ENCODE measurements at regions not wholly inside any gene's neighbourhood (a gene's known extent, or its start where the extent isn't known, plus 50 kb on each side); places are given as distances from the start of the nearest gene placed in this dataset.

- DNase-seq (ENCODE audit: low spot score), result no peak
Observed at GRCh38 chr7:46165276-46165675, 244.2 kb upstream of the IGFBP3 start.

DNA sequence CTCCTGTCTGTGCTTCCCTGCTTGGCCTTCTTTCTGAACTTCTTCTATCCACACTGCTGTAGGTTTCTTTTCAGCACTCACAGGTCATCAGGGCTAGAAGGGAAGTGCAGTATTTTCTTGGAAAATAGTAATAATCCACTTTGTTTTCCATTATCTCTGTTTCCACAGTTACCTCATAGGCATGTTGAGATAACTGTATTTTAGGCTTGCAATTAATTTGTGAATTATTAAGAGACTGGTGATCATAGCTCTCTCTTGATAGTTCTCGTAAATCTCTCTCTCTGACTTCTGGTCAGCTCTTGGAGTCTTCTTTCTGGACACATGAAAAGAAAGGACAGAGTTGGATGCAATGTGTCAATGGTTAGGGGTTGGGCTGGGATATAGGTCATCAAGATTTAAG is 243.6 kb upstream of the IGFBP3 start:
- no peak for DNase-seq (ENCODE audit: low spot score)

- no peak for DNase-seq (ENCODE audit: low spot score)
Observed at GRCh38 chr7:46163246-46163645, 242.2 kb upstream of the IGFBP3 start.

DNA sequence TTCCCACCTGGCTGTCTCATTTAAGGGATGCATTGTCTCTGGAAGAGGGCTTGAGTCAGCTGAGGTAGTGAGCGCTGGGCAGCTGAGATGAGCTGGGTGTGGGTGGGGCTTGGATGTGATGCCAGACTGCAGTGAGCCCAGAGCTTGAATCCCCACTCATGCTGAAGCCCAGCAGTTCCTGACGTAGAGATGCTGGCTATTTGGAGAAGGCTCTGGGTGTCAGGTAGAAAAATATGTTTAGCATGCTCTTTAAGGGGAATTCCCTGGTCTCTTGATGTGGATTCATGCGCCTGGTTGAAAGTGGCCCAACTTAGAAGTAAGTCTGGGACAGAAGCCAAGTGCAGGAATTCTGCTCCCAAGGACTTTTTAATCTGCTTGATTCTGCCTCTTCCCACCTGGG is 241.5 kb upstream of the IGFBP3 start:
- DNase-seq (ENCODE audit: low spot score), result no peak

DNA sequence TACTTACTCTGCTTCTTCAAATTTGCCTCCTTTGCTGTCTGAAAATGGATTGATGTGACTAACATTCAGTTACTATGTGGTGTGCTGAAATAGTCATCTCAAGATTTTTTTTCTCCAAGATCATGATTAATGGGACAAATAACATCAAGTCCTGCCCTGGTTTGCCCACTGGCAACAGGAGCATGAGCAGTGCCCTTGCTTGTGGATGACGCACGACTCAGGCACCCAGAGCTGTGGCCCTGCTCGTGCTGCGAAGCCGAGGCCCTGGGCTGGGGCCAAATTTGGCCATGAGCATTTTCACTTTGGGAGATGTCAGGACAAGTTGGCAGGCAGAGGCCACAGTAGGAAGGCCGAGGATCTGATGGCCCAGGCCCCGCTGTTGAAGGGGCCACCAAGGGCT is 239.8 kb upstream of the IGFBP3 start:
- no peak for DNase-seq (ENCODE audit: low spot score)

DNA sequence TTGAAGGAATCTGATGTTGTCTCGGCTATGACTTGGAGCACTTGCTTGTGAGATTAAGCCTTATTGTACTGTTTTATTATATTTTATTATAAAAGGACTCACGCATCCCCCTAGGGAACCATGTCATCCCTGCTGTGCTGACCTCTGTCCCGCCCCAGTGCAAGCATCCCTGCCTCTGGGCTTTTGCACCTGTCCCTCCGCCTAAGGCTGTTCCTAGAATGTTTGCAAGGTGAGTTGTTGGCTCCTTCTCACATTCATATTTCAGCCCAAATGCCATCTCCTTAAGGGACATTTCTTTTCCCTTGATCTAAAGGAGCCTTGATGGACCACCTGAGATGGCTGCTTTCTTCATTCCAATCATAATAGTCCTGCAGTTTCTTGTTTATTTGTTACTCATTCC is 236.9 kb upstream of the IGFBP3 start:
- DNase-seq (ENCODE audit: low spot score), result no peak

DNA sequence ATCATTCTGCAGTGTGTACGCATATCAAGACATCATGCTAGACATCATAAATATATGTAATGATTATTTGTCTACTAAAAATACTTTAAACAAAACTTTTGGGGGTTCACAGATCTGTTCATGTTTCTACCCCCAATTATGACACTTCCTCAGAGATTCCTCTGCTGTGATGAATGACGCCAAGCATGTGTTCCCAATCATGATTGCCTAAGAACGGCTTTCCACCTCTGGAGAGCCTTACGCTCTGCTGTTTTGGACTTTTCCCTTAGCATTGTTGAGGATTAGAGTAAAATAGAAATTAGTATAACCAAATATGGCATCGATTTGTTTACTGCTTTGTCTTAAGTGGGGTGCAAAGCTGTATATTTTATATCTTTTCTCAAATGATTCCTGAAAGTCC is 236.3 kb upstream of the IGFBP3 start:
- no peak for DNase-seq (ENCODE audit: low spot score)

DNA sequence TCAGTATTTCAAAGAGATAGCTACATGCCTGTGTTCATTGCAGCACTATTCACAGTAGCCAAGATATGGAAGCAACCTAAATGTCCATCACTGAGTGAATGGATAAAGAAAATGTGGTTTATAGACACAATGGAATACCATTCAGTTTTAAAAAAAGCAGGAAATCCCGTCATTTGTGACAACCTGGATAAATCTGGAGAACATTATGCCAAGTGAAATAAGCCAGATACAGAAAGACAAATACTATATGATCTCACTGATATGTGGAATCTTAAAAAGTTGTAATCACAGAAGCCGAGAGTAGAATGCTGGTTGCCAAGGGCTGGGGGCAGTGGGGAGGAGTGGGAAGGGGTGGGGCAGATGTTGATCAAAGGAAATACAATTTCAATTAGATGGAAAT is 235.8 kb upstream of the IGFBP3 start:
- DNase-seq (ENCODE audit: low spot score), result no peak

- no peak for DNase-seq (ENCODE audit: low spot score)
Observed at GRCh38 chr7:46156086-46156485, 235.0 kb upstream of the IGFBP3 start.

DNA sequence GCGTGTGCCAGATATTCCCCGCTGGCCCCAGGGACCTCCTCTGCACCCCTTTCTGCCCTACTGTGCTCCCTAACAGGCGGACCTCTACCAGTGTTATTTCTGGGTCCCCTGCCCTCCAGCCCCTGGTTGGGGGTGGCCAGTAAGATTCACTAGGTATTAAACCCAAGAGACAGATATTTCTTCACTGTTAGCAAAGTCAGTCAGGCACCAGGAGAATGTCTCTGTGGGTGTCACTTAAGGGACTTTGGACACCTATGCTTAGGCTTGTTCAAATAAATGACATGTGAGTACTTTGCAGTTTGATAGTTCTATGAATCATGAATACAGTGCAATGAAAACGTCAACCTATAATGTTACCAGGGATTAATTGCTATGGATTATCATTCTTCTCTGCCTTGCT is 234.3 kb upstream of the IGFBP3 start:
- DNase-seq (ENCODE audit: low spot score), result no peak

DNA sequence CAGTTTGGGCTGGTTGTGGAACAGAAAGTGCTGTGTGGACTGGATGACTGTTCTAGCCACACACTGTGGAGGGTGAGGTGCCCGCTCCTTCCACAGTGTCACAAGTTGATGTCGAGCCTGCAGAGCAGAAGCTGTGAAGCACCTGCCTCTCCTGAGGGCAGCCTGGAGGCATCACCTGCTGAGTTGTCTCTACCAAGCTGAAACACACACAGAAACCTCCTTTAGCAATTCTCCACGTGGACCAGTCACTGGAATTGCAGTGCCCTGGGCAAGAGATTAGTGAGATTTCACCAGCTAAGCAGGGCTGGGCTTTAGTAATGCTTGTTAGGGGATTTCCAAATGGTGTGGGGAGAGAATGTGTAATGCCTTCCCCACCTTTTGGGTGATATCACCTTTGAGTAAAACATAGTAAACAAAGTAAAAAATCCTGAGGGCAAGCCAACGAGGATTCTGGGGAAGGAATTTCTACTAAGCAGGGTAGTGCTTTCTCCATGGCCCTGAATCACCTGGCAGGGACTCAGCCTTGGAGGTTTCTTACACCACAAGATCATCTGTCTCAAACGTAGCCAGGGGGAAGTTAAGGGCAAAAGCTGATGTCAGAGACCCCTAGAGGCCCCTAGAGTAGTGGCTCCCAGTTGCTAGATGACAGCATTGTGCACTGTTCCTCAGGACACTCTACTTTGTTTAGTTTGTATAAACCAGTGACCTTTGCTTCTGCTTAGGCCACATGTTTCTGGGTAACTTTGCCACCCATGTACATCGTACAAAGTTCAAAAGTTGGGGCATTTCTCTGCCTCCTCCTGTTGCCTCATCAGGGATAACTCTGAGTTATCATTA is 233.1 kb upstream of the IGFBP3 start:
- no peak for DNase-seq (ENCODE audit: low spot score)

GRCh38 chr7:46153583-46153950 is 232.5 kb upstream of the IGFBP3 start:
- no peak for DNase-seq (ENCODE audit: low spot score)

GRCh38 chr7:46152696-46153095 is 231.6 kb upstream of the IGFBP3 start:
- DNase-seq (ENCODE audit: low spot score), result no peak

DNA sequence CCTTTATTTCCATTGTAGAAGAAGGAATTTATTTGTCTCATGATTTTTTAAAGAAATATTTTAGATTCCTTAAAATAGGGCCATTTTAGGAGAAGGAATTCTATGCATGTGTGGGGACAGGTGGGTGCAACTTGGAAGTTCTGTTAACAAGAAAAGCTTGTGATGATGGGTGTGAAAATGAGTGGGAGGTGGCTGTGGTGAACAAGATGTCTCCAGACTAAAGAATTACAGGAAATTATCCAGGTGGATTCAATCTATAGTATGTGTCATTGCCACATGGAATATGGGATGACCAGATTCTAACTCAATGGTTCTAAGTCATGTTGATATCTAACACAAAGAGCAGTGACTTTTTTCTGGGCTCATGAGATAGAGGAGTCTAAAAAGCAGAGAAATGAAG is 229.6 kb upstream of the IGFBP3 start:
- no peak for DNase-seq (ENCODE audit: low spot score)

- DNase-seq (ENCODE audit: low spot score), result no peak
Observed at GRCh38 chr7:46150202-46150601, 229.1 kb upstream of the IGFBP3 start.

GRCh38 chr7:46147871-46148270 is 226.8 kb upstream of the IGFBP3 start:
- no peak for DNase-seq (ENCODE audit: low spot score)

GRCh38 chr7:46146454-46147255 is 225.6 kb upstream of the IGFBP3 start:
- no peak for DNase-seq (ENCODE audit: low spot score)

- peak; percentile 72 for DNase-seq (ENCODE audit: low spot score)
Observed at GRCh38 chr7:46145412-46145811, 224.3 kb upstream of the IGFBP3 start.

DNA sequence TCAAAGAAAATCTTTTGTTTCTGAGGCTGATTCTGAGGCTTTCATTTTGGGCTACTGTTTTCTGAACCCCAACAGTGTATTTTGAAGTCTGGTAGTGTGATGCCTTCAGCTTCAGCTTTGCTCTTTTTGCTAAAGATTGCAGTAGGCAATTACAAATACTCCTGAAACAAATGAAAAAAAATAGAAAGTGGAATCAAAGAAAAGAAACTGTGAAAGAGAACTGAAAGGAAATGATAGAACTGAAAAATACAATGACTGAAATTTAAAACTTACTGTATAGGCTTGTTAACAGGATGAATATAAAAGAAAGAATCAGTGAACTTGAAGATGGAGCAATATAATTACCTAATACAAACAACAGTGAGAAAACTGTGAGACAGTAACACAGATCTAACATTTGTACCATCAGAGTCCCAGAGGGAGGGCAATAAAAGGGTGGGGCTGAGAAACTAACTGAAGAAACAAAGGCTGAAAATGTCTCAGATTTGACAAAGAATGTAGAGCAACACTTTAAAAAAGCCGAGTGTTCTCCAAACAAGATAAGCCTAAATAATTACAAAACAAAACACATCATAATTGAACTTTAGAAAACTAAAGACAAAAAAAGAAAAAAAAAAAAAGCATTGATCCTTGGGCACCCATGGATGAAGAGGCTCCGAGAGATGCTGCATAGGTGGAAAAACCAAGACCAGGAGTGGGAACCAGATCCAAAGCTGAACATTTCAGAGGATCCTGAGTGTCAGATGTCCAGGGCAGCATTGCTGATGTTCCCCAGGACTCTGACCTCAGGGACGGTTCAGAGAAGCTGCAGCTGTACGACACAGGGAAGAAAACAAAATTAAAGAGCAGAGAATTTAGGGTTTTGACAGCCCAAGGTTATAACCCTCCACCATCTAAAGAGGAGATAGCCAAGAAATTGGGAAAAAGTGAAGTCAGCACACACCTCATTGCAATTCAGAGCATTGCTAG is 223.2 kb upstream of the IGFBP3 start:
- no peak for DNase-seq (ENCODE audit: low spot score)

- no peak for DNase-seq (ENCODE audit: low spot score)
Observed at GRCh38 chr7:46143421-46143820, 222.3 kb upstream of the IGFBP3 start.

- DNase-seq (ENCODE audit: low spot score), result no peak
Observed at GRCh38 chr7:46139079-46139478, 218.0 kb upstream of the IGFBP3 start.

GRCh38 chr7:46137725-46138124 is 216.7 kb upstream of the IGFBP3 start:
- no peak for DNase-seq (ENCODE audit: low spot score)
